NCI-H460 (cell line): ENCODE measurements at regions not wholly inside any gene's neighbourhood (a gene's known extent, or its start where the extent isn't known, plus 50 kb on each side); places are given as distances from the start of the nearest gene placed in this dataset.
"Not testable (repeated sequence)": the region's sequence is repeated elsewhere in the genome, so short reads cannot be mapped to it uniquely, and the experiment has no call there.

Experiments
- DNase-seq: peaks from one replicate; pipeline ENCODE4 v3.0.0-alpha.2; 2016; ENCODE audit warnings: low read depth; ENCODE audit errors: extremely low read depth

GRCh38 chr5:130845049-130845765, 319.8 kb downstream of the HINT1 start:
- DNase-seq: no peak

- peak; percentile 34 for DNase-seq
Measured at GRCh38 chr5:130836729-130837649, 328.1 kb downstream of the HINT1 start.

GRCh38 chr5:130817598-130818384, 347.3 kb downstream of the HINT1 start:
- not testable (repeated sequence) for DNase-seq

- no peak for DNase-seq
Measured at GRCh38 chr5:130815246-130815645, 349.8 kb downstream of the HINT1 start.

- DNase-seq: no peak
Measured at GRCh38 chr5:130808691-130809090, 356.4 kb downstream of the HINT1 start.

- DNase-seq: no peak
Measured at GRCh38 chr5:130805648-130806047, 359.4 kb downstream of the HINT1 start.

- no peak for DNase-seq
Measured at GRCh38 chr5:130805036-130805435, 360.0 kb downstream of the HINT1 start.

GRCh38 chr5:130801963-130802362, 363.1 kb downstream of the HINT1 start:
- no peak for DNase-seq

GRCh38 chr5:130799015-130799414, 366.0 kb downstream of the HINT1 start:
- DNase-seq: no peak

GRCh38 chr5:130797303-130797702, 367.8 kb downstream of the HINT1 start:
- no peak for DNase-seq

- no peak for DNase-seq
Measured at GRCh38 chr5:130796902-130797301, 368.2 kb downstream of the HINT1 start.

- no peak for DNase-seq
Measured at GRCh38 chr5:130796032-130796431, 369.0 kb downstream of the HINT1 start.

GRCh38 chr5:130795037-130795436, 370.0 kb downstream of the HINT1 start:
- no peak for DNase-seq

GRCh38 chr5:130777794-130778193, 387.3 kb downstream of the HINT1 start:
- no peak for DNase-seq

- DNase-seq: no peak
Measured at GRCh38 chr5:130773813-130774212, 391.2 kb downstream of the HINT1 start.

GRCh38 chr5:130762031-130762430, 403.0 kb downstream of the HINT1 start:
- DNase-seq: no peak

GRCh38 chr5:130759061-130759460, 406.0 kb downstream of the HINT1 start:
- no peak for DNase-seq

GRCh38 chr5:130747556-130747955, 417.5 kb downstream of the HINT1 start:
- DNase-seq: no peak

GRCh38 chr5:130746641-130747040, 418.4 kb downstream of the HINT1 start:
- DNase-seq: not testable (repeated sequence)

- no peak for DNase-seq
Measured at GRCh38 chr5:130743092-130743491, 422.0 kb downstream of the HINT1 start.

- no peak for DNase-seq
Measured at GRCh38 chr5:130740047-130740569, 424.9 kb downstream of the HINT1 start.
